Left ventricle myocardium inferior (tissue), 1 donor: ENCODE measurements at regions not wholly inside any gene's neighbourhood (a gene's known extent, or its start where the extent isn't known, plus 50 kb on each side); places are given as distances from the start of the nearest gene placed in this dataset.

Source experiments
- DNase-seq: peaks from one replicate; pipeline ENCODE4 v3.0.0-alpha.2; 2020
- H3K27ac ChIP-seq: fragments of 200-600 bp; replicated peaks from 2 replicates; pipeline ENCODE4 v1.8.0; 2021
- H3K27me3 ChIP-seq: fragments of 200-600 bp; 2 replicates; pipeline ENCODE4 v1.8.0; 2021; ENCODE audit warnings: low read depth
- H3K36me3 ChIP-seq: fragments of 200-600 bp; 2 replicates; pipeline ENCODE4 v1.8.0; 2021
- H3K4me1 ChIP-seq: fragments of 200-600 bp; 2 replicates; pipeline ENCODE4 v1.8.0; 2021
- H3K4me3 ChIP-seq: fragments of 200-600 bp; 2 replicates; pipeline ENCODE4 v1.8.0; 2021; ENCODE audit warnings: mild to moderate bottlenecking, moderate library complexity
- H3K9me3 ChIP-seq: fragments of 200-600 bp; replicated peaks from 2 replicates; pipeline ENCODE4 v1.8.0; 2021
- intact Hi-C: fragments of 100-400 bp; cut with micrococcal nuclease; formaldehyde crosslinking; loops from one replicate; pipeline ENCODE4 v1.11.0; 2022
- TF ChIP-seq, protein P1 (sequence below): fragments of 200-600 bp; IDR thresholded peaks from 2 replicates; pipeline ENCODE4 v1.8.0; 2021; ENCODE audit warnings: antibody characterized with exemption, mild to moderate bottlenecking, borderline replicate concordance
- donor health status: DM: no; HTN: yes; CAD: no; lungs with severe emphysema.

DNA sequence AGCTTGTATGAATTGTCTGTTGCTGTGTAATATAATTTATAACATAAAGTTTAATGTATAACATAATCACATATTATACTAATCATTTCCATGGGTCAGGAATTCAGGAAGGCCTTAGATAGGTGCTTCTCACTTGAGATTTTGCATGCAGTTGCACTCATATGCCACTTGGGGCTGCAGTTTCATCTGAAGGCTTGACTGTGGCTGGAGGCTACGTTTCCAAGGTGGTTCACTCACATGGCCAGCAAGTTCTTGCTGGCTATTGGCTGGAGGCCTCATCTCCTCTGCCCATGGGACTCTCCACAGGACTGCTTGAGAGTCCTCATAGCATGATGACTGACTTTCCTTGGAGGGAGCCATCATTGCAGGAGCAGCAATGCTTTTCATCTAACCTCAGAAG, 53.4 kb upstream of the STX18 start:
- no peak for DNase-seq
- Histone ChIP-seq H3K4me1 (no peaks in the 10 kb centered on the region), H3K27me3 (no peaks in the 10 kb centered on the region), H3K27ac (no peak overlapping the region), H3K36me3 (peaks cover 16% of the 10 kb centered on the region), H3K4me3 (no peak overlapping the region), H3K9me3 (peaks cover 15% of the 10 kb centered on the region)
- TF ChIP-seq, protein P1, sequence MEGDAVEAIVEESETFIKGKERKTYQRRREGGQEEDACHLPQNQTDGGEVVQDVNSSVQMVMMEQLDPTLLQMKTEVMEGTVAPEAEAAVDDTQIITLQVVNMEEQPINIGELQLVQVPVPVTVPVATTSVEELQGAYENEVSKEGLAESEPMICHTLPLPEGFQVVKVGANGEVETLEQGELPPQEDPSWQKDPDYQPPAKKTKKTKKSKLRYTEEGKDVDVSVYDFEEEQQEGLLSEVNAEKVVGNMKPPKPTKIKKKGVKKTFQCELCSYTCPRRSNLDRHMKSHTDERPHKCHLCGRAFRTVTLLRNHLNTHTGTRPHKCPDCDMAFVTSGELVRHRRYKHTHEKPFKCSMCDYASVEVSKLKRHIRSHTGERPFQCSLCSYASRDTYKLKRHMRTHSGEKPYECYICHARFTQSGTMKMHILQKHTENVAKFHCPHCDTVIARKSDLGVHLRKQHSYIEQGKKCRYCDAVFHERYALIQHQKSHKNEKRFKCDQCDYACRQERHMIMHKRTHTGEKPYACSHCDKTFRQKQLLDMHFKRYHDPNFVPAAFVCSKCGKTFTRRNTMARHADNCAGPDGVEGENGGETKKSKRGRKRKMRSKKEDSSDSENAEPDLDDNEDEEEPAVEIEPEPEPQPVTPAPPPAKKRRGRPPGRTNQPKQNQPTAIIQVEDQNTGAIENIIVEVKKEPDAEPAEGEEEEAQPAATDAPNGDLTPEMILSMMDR, result no peak
- intact Hi-C loops, result no loop called here

- DNase-seq, result no peak
- H3K36me3 ChIP-seq, result peaks cover 16% of the 10 kb centered on the region
- H3K9me3 ChIP-seq, result peaks cover 15% of the 10 kb centered on the region
- H3K4me1 ChIP-seq, result no peaks in the 10 kb centered on the region
- intact Hi-C loops, result no loop called here
- TF ChIP-seq, protein P1, result no peak
- H3K27ac ChIP-seq, result no peak overlapping the region
- no peak overlapping the region for H3K4me3 ChIP-seq
- H3K27me3 ChIP-seq, result no peaks in the 10 kb centered on the region
These were observed 52.6 kb upstream of the STX18 start for GRCh38 chr4:4594285-4594920.

GRCh38 chr4:4593596-4594284, 51.9 kb upstream of the STX18 start:
- H3K27ac ChIP-seq, result no peak overlapping the region
- intact Hi-C loops, result no loop called here

GRCh38 chr4:4592414-4592813, 50.6 kb upstream of the STX18 start:
- peaks cover 15% of the 10 kb centered on the region for H3K9me3 ChIP-seq
- no peak overlapping the region for H3K27ac ChIP-seq
- TF ChIP-seq, protein P1, result no peak
- H3K4me1 ChIP-seq, result no peaks in the 10 kb centered on the region
- intact Hi-C loops, result no loop called here
- no peak overlapping the region for H3K4me3 ChIP-seq
- no peaks in the 10 kb centered on the region for H3K27me3 ChIP-seq
- H3K36me3 ChIP-seq, result peaks cover 16% of the 10 kb centered on the region
- DNase-seq, result no peak

More at GRCh38 chr4:4593596-4594284, 51.9 kb upstream of the STX18 start:
- DNase-seq, result no peak
- Histone ChIP-seq H3K36me3 (peaks cover 16% of the 10 kb centered on the region), H3K27me3 (no peaks in the 10 kb centered on the region), H3K4me3 (no peak overlapping the region), H3K9me3 (peaks cover 15% of the 10 kb centered on the region), H3K4me1 (no peaks in the 10 kb centered on the region)
- TF ChIP-seq, protein P1, result no peak
